GM21825 (cell line): ENCODE measurements at regions not wholly inside any gene's neighbourhood (a gene's known extent, or its start where the extent isn't known, plus 50 kb on each side); places are given as distances from the start of the nearest gene placed in this dataset.
"Not testable (repeated sequence)": the region's sequence is repeated elsewhere in the genome, so short reads cannot be mapped to it uniquely, and the experiment has no call there.

Source experiments
- ATAC-seq: cut with Tn5 transposase; IDR thresholded peaks from one replicate; pipeline ENCODE4 v1.9.1; 2021; ENCODE audit warnings: mild to moderate bottlenecking, moderate library complexity; ENCODE audit not compliant: unreplicated experiment

GRCh38 chr3:153369561-153370374, 207.7 kb downstream of the RAP2B start:
- no peak for ATAC-seq

GRCh38 chr3:153370680-153371079, 208.7 kb downstream of the RAP2B start:
- ATAC-seq, result no peak

- ATAC-seq, result no peak
These were observed 210.3 kb downstream of the RAP2B start for GRCh38 chr3:153372326-153372725.

- ATAC-seq, result no peak
These were observed 211.6 kb downstream of the RAP2B start for GRCh38 chr3:153373606-153374005.

- not testable (repeated sequence) for ATAC-seq
These were observed 216.3 kb downstream of the RAP2B start for GRCh38 chr3:153378366-153378765.

GRCh38 chr3:153379516-153379915, 217.5 kb downstream of the RAP2B start:
- ATAC-seq, result no peak

- no peak for ATAC-seq
These were observed 223.3 kb downstream of the RAP2B start for GRCh38 chr3:153385343-153385742.

GRCh38 chr3:153392363-153392762, 230.3 kb downstream of the RAP2B start:
- ATAC-seq, result no peak

- ATAC-seq, result no peak
These were observed 232.0 kb downstream of the RAP2B start for GRCh38 chr3:153394017-153394416.

GRCh38 chr3:153396581-153396980, 234.6 kb downstream of the RAP2B start:
- ATAC-seq, result no peak

- ATAC-seq, result no peak
These were observed 235.8 kb downstream of the RAP2B start for GRCh38 chr3:153397794-153398193.

GRCh38 chr3:153399636-153400035, 237.6 kb downstream of the RAP2B start:
- peak; percentile 88 for ATAC-seq

GRCh38 chr3:153400641-153401040, 238.6 kb downstream of the RAP2B start:
- ATAC-seq, result no peak

GRCh38 chr3:153404157-153404556, 242.1 kb downstream of the RAP2B start:
- ATAC-seq, result no peak

GRCh38 chr3:153405320-153405719, 243.3 kb downstream of the RAP2B start:
- ATAC-seq, result not testable (repeated sequence)

- ATAC-seq, result no peak
These were observed 248.5 kb downstream of the RAP2B start for GRCh38 chr3:153410517-153410916.

GRCh38 chr3:153414982-153415381, 253.0 kb downstream of the RAP2B start:
- no peak for ATAC-seq

GRCh38 chr3:153422314-153422713, 260.3 kb downstream of the RAP2B start:
- no peak for ATAC-seq

GRCh38 chr3:153423820-153424219, 261.8 kb downstream of the RAP2B start:
- ATAC-seq, result not testable (repeated sequence)

GRCh38 chr3:153426344-153426743, 264.3 kb downstream of the RAP2B start:
- no peak for ATAC-seq

GRCh38 chr3:153426803-153427202, 264.8 kb downstream of the RAP2B start:
- ATAC-seq, result no peak

- ATAC-seq, result no peak
These were observed 267.8 kb downstream of the RAP2B start for GRCh38 chr3:153429821-153430220.

GRCh38 chr3:153431076-153431475, 269.1 kb downstream of the RAP2B start:
- ATAC-seq, result no peak
